K562 (cell line): ENCODE measurements at regions not wholly inside any gene's neighbourhood (a gene's known extent, or its start where the extent isn't known, plus 50 kb on each side); places are given as distances from the start of the nearest gene placed in this dataset.

ENCODE experiments used
- BCOR ChIP-seq: fragments of 450-650 bp; IDR thresholded peaks from 2 replicates; pipeline ENCODE4 v1.6.1; 2016
- BRD4 ChIP-seq: fragments of 200-600 bp; sonication (generic); IDR thresholded peaks from 2 replicates; pipeline ENCODE4 v1.6.1; 2017; ENCODE audit warnings: inconsistent platforms
- FIP1L1 ChIP-seq: fragments of 200-400 bp; formaldehyde crosslinking; IDR thresholded peaks from 2 replicates; pipeline ENCODE4 v1.6.1; 2018; ENCODE audit warnings: mild to moderate bottlenecking, low read depth, low read length; ENCODE audit not compliant: poor library complexity, severe bottlenecking
- HOXB6 ChIP-seq: fragments of 250-450 bp; sonication (Bioruptor Pico); IDR thresholded peaks from 2 replicates; pipeline ENCODE4 v1.5.1; 2022; ENCODE audit warnings: mild to moderate bottlenecking, borderline replicate concordance
- ID3 ChIP-seq, 2 experiments: fragments of 250-450 bp in 1 of 2; fragments of 450-650 bp in 1 of 2; sonication (Bioruptor Pico) in 1 of 2; IDR thresholded peaks; 2 replicates each; pipeline versions ENCODE4 v1.6.1 to v1.8.0; 2016 to 2021; ENCODE audit warnings: mild to moderate bottlenecking in 2 of 2, moderate library complexity in 2 of 2, missing compliant biosample characterization in 1 of 2, missing genetic modification characterization in 1 of 2
- ILK ChIP-seq: fragments of 450-650 bp; IDR thresholded peaks from 2 replicates; pipeline ENCODE4 v1.6.1; 2016; ENCODE audit warnings: missing genetic modification characterization, low read depth, mild to moderate bottlenecking, missing compliant biosample characterization, moderate library complexity, borderline replicate concordance
- KAT2B ChIP-seq: IDR thresholded peaks from one replicate; pipeline ENCODE4 v1.6.1; 2012; ENCODE audit warnings: low read depth, mild to moderate bottlenecking, control low read depth, inconsistent platforms, low read length, moderate library complexity
- NFXL1 ChIP-seq: fragments of 450-650 bp; formaldehyde crosslinking; IDR thresholded peaks from 2 replicates; pipeline ENCODE4 v1.4.0; 2021; ENCODE audit warnings: mild to moderate bottlenecking
- TAF9B ChIP-seq: fragments of 450-650 bp; IDR thresholded peaks from 2 replicates; pipeline ENCODE4 v1.6.1; 2018; ENCODE audit warnings: mild to moderate bottlenecking; ENCODE audit not compliant: partially characterized antibody
- TCF7L2 ChIP-seq: fragments of 150-350 bp; IDR thresholded peaks from 2 replicates; pipeline ENCODE4 v1.6.1; 2016; ENCODE audit warnings: low read depth, mild to moderate bottlenecking, low read length, moderate library complexity
- TRIM24 ChIP-seq, 2 experiments: fragments of 450-650 bp; IDR thresholded peaks; 2 replicates each; pipeline ENCODE4 v1.6.1; 2016
- YBX1 ChIP-seq: fragments of 450-650 bp; IDR thresholded peaks from 2 replicates; pipeline ENCODE4 v1.7.1; 2016; ENCODE audit warnings: mild to moderate bottlenecking
- ZNF175 ChIP-seq: fragments of 200-800 bp; sonication (Bioruptor generic); IDR thresholded peaks from 2 replicates; pipeline ENCODE4 v1.6.1; 2016; ENCODE audit warnings: low read depth, mild to moderate bottlenecking, missing genetic modification characterization, missing compliant biosample characterization
- TF ChIP-seq, protein P1 (sequence below): IDR thresholded peaks from 3 replicates; pipeline ENCODE4 v1.6.1; 2011; ENCODE audit warnings: borderline replicate concordance, mild to moderate bottlenecking, moderate library complexity; ENCODE audit not compliant: insufficient read length; ENCODE audit errors: extremely low read depth
- TF ChIP-seq, protein P2 (sequence below): fragments of 250-450 bp; sonication (Bioruptor Pico); IDR thresholded peaks from 2 replicates; pipeline ENCODE4 v1.4.0; 2020
- TF ChIP-seq, protein P3 (sequence below): fragments of 200-800 bp; sonication (Bioruptor generic); IDR thresholded peaks from 2 replicates; pipeline ENCODE4 v1.6.1; 2017; ENCODE audit warnings: missing genetic modification characterization, missing compliant biosample characterization

- no peak for TF ChIP-seq YBX1
- no peak for TF ChIP-seq ID3 (CRISPR knock-in tag; IDR thresholded peaks at IDR 0.05)
- no peak for TF ChIP-seq ID3 (tag; IDR thresholded peaks at IDR 0.05)
- no peak for TF ChIP-seq ILK
- TF ChIP-seq, protein P1, sequence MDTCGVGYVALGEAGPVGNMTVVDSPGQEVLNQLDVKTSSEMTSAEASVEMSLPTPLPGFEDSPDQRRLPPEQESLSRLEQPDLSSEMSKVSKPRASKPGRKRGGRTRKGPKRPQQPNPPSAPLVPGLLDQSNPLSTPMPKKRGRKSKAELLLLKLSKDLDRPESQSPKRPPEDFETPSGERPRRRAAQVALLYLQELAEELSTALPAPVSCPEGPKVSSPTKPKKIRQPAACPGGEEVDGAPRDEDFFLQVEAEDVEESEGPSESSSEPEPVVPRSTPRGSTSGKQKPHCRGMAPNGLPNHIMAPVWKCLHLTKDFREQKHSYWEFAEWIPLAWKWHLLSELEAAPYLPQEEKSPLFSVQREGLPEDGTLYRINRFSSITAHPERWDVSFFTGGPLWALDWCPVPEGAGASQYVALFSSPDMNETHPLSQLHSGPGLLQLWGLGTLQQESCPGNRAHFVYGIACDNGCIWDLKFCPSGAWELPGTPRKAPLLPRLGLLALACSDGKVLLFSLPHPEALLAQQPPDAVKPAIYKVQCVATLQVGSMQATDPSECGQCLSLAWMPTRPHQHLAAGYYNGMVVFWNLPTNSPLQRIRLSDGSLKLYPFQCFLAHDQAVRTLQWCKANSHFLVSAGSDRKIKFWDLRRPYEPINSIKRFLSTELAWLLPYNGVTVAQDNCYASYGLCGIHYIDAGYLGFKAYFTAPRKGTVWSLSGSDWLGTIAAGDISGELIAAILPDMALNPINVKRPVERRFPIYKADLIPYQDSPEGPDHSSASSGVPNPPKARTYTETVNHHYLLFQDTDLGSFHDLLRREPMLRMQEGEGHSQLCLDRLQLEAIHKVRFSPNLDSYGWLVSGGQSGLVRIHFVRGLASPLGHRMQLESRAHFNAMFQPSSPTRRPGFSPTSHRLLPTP = no peak
- TF ChIP-seq TCF7L2 = no peak
- no peak for TF ChIP-seq KAT2B
- peak; percentile 61 for TF ChIP-seq ZNF175 (CRISPR knock-in tag)
- TF ChIP-seq, protein P2, sequence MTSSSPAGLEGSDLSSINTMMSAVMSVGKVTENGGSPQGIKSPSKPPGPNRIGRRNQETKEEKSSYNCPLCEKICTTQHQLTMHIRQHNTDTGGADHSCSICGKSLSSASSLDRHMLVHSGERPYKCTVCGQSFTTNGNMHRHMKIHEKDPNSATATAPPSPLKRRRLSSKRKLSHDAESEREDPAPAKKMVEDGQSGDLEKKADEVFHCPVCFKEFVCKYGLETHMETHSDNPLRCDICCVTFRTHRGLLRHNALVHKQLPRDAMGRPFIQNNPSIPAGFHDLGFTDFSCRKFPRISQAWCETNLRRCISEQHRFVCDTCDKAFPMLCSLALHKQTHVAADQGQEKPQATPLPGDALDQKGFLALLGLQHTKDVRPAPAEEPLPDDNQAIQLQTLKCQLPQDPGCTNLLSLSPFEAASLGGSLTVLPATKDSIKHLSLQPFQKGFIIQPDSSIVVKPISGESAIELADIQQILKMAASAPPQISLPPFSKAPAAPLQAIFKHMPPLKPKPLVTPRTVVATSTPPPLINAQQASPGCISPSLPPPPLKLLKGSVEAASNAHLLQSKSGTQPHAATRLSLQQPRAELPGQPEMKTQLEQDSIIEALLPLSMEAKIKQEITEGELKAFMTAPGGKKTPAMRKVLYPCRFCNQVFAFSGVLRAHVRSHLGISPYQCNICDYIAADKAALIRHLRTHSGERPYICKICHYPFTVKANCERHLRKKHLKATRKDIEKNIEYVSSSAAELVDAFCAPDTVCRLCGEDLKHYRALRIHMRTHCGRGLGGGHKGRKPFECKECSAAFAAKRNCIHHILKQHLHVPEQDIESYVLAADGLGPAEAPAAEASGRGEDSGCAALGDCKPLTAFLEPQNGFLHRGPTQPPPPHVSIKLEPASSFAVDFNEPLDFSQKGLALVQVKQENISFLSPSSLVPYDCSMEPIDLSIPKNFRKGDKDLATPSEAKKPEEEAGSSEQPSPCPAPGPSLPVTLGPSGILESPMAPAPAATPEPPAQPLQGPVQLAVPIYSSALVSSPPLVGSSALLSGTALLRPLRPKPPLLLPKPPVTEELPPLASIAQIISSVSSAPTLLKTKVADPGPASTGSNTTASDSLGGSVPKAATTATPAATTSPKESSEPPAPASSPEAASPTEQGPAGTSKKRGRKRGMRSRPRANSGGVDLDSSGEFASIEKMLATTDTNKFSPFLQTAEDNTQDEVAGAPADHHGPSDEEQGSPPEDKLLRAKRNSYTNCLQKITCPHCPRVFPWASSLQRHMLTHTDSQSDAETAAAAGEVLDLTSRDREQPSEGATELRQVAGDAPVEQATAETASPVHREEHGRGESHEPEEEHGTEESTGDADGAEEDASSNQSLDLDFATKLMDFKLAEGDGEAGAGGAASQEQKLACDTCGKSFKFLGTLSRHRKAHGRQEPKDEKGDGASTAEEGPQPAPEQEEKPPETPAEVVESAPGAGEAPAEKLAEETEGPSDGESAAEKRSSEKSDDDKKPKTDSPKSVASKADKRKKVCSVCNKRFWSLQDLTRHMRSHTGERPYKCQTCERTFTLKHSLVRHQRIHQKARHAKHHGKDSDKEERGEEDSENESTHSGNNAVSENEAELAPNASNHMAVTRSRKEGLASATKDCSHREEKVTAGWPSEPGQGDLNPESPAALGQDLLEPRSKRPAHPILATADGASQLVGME (CRISPR knock-in tag) = peak; percentile 71; the same call in 1 of the 2 replicates
- TF ChIP-seq, protein P3, sequence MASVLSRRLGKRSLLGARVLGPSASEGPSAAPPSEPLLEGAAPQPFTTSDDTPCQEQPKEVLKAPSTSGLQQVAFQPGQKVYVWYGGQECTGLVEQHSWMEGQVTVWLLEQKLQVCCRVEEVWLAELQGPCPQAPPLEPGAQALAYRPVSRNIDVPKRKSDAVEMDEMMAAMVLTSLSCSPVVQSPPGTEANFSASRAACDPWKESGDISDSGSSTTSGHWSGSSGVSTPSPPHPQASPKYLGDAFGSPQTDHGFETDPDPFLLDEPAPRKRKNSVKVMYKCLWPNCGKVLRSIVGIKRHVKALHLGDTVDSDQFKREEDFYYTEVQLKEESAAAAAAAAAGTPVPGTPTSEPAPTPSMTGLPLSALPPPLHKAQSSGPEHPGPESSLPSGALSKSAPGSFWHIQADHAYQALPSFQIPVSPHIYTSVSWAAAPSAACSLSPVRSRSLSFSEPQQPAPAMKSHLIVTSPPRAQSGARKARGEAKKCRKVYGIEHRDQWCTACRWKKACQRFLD (CRISPR knock-in tag) = peak; percentile 66; the same call in 1 of the 2 replicates
- TF ChIP-seq FIP1L1 = no peak
- TF ChIP-seq BCOR = no peak
- TF ChIP-seq HOXB6 = no peak
- TF ChIP-seq TAF9B = no peak
- TF ChIP-seq NFXL1 (CRISPR knock-in tag) = 0 out of 2 replicates have a peak, but pooled peaks have one; percentile 13
- no peak for TF ChIP-seq BRD4
- peak; percentile 50 to 71; a peak in 2 of 4 replicates for TF ChIP-seq TRIM24 (IDR thresholded peaks at IDR 0.05)
These were observed 262.7 kb downstream of the PARP8 start (continued) for GRCh38 chr5:50929174-50929573.
